A673 (cell line): ENCODE measurements at regions not wholly inside any gene's neighbourhood (a gene's known extent, or its start where the extent isn't known, plus 50 kb on each side); places are given as distances from the start of the nearest gene placed in this dataset.

Source experiments
- EZH2 ChIP-seq: fragments of 200-600 bp; sonication (generic); IDR thresholded peaks from 2 replicates; pipeline ENCODE4 v1.6.1; 2017; ENCODE audit warnings: borderline replicate concordance, low read depth, mild to moderate bottlenecking, mixed read lengths, antibody characterized with exemption, low read length; ENCODE audit not compliant: poor library complexity, severe bottlenecking
- TF ChIP-seq, protein P1 (sequence below): fragments of 300-800, 200-600 bp; sonication (generic); conservative IDR thresholded peaks from 2 replicates; pipeline ENCODE4 v1.5.1; 2017; ENCODE audit warnings: low read depth, mild to moderate bottlenecking, antibody characterized with exemption, low read length, moderate library complexity, mixed read lengths

DNA sequence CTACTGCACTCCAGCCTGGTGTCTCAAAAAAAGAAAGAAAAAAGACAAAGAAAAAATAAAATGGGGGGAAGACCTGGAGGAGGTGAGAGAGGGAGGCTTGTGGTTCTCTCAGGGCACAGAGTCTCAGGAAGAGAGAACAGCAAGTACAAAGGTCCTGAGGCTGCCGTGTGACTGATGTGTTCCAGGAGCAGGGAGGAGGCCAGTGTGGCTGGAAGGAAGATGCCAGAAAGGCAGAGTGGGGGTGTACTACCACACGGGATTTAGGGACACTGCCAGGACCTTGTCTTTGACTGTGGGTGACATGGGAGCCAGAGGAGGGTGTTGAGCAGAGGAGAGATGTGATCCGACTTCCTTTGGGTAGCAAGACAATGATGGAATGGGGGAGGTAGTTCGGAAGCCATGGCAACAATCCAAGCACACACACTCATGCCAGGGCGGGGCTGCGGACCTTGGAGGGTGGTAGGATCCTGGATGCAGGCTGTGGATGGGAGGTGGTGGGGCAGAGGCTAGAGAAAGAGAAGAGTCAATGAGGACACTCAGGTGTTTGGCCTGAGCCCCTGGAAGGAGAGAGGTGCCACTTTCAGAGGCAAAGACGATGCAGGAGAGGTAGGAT, 136.4 kb upstream of the PTPN1 start:
- TF ChIP-seq, protein P1, sequence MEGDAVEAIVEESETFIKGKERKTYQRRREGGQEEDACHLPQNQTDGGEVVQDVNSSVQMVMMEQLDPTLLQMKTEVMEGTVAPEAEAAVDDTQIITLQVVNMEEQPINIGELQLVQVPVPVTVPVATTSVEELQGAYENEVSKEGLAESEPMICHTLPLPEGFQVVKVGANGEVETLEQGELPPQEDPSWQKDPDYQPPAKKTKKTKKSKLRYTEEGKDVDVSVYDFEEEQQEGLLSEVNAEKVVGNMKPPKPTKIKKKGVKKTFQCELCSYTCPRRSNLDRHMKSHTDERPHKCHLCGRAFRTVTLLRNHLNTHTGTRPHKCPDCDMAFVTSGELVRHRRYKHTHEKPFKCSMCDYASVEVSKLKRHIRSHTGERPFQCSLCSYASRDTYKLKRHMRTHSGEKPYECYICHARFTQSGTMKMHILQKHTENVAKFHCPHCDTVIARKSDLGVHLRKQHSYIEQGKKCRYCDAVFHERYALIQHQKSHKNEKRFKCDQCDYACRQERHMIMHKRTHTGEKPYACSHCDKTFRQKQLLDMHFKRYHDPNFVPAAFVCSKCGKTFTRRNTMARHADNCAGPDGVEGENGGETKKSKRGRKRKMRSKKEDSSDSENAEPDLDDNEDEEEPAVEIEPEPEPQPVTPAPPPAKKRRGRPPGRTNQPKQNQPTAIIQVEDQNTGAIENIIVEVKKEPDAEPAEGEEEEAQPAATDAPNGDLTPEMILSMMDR = no peak
- TF ChIP-seq EZH2 = no peak
